Thymus (tissue), 11 donors: ENCODE measurements at regions not wholly inside any gene's neighbourhood (a gene's known extent, or its start where the extent isn't known, plus 50 kb on each side); places are given as distances from the start of the nearest gene placed in this dataset.

Source experiments
- DNase-seq, 9 donors: peaks; one replicate each; pipeline ENCODE4 v3.0.0-alpha.2; 2013; ENCODE audit warnings: low spot score in 9 of 9, low read depth in 6 of 9, missing footprints in 1 of 9
- H3K27ac ChIP-seq, 2 donors: one replicate each; pipeline ENCODE4 v1.5.1; 2013; ENCODE audit warnings: control low read depth in 1 of 2, low read depth in 1 of 2, low read length in 1 of 2, mild to moderate bottlenecking in 1 of 2, moderate library complexity in 1 of 2
- H3K27me3 ChIP-seq, 2 donors: one replicate each; pipeline ENCODE4 v1.5.1; 2013; ENCODE audit warnings: low read length in 1 of 2; ENCODE audit not compliant: control insufficient read depth in 2 of 2, insufficient read depth in 1 of 2
- H3K36me3 ChIP-seq, 2 donors: one replicate each; pipeline ENCODE4 v1.5.1; 2013; ENCODE audit warnings: low read length in 1 of 2, mild to moderate bottlenecking in 1 of 2, moderate library complexity in 1 of 2; ENCODE audit not compliant: control insufficient read depth in 2 of 2, insufficient read depth in 2 of 2
- H3K4me1 ChIP-seq, 2 donors: one replicate each; pipeline ENCODE4 v1.5.1; 2013; ENCODE audit warnings: low read length in 2 of 2; ENCODE audit not compliant: control insufficient read depth in 2 of 2, insufficient read depth in 2 of 2
- H3K4me3 ChIP-seq, 2 donors: one replicate each; pipeline ENCODE4 v1.5.1; 2013; ENCODE audit warnings: low read length in 2 of 2, control low read depth in 1 of 2, mild to moderate bottlenecking in 1 of 2
- H3K9me3 ChIP-seq, 2 donors: one replicate each; pipeline ENCODE4 v1.5.1; 2013; ENCODE audit warnings: low read length in 1 of 2, mild to moderate bottlenecking in 1 of 2; ENCODE audit not compliant: control insufficient read depth in 2 of 2, insufficient read depth in 1 of 2
- WGBS: extraction: QIAGEN DNeasy Blood & Tissue Kit; methylation state at CpG from one replicate; pipeline ENCODE4 v1.1.7; 2013; 5-methylcytosine and 5-hydroxymethylcytosine counted together
- donor health status: healthy.

DNA sequence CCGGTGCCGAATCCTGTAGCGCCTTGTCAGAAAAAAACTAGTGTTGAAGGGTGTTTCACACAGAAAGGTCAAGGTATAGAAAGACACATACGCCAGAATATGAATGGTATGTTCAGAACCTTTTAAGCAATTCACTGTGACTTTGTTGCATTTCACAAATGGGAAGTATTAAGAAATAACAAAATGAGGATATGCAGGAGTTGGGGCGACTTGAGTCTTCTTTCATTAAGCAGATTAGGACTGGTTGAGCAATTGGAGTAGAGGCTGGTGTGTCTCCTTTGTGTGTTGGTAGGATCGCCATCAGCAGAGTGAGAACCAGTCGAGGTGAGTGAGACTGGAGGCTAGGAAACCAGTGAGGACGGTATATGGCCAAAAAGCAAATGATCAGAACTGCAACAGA is 1454.5 kb upstream of the TENM3 start:
- no peak for DNase-seq
- no peak overlapping the region for H3K4me3 ChIP-seq
- H3K27ac ChIP-seq: no peak overlapping the region
- no peaks in the 10 kb centered on the region for H3K9me3 ChIP-seq
- no peaks in the 10 kb centered on the region for H3K36me3 ChIP-seq
- H3K27me3 ChIP-seq: no peaks in the 10 kb centered on the region
- no peaks in the 10 kb centered on the region for H3K4me1 ChIP-seq
- WGBS: 95% methylated on average over 8 of the region's 8 CpGs

GRCh38 chr4:180789929-180790328 is 1453.3 kb upstream of the TENM3 start:
- WGBS: 95% methylated on average over 6 of the region's 6 CpGs
- DNase-seq: no peak
- H3K27ac ChIP-seq: no peak overlapping the region
- H3K9me3 ChIP-seq: no peaks in the 10 kb centered on the region
- no peaks in the 10 kb centered on the region for H3K4me1 ChIP-seq
- H3K36me3 ChIP-seq: no peaks in the 10 kb centered on the region
- H3K27me3 ChIP-seq: no peaks in the 10 kb centered on the region
- H3K4me3 ChIP-seq: no peak overlapping the region

DNA sequence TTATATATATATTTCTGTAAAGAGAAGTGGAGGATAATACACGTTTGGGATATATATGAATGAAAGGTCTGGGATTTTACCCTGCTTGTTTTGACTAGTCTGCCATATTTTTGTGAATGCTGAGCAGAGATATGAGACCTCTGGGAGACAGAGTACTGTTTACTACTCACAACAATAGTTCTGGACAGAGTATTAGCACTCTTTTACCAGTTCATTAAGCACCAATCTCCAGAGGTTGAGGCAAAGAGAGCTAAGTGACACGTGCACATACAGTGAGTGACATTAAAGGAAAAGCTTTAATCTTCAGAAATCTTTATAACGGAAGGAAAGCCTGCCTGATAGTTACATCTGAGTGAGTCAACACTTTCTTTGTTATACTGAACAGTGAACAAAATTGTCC is 1452.7 kb upstream of the TENM3 start:
- no peaks in the 10 kb centered on the region for H3K4me1 ChIP-seq
- no peak for DNase-seq
- no peaks in the 10 kb centered on the region for H3K9me3 ChIP-seq
- no peaks in the 10 kb centered on the region for H3K36me3 ChIP-seq
- 79% methylated on average over 3 of the region's 3 CpGs for WGBS
- H3K4me3 ChIP-seq: no peak overlapping the region
- no peaks in the 10 kb centered on the region for H3K27me3 ChIP-seq
- H3K27ac ChIP-seq: no peak overlapping the region

- Histone ChIP-seq H3K27me3 (no peaks in the 10 kb centered on the region), H3K9me3 (no peaks in the 10 kb centered on the region), H3K4me3 (no peak overlapping the region), H3K36me3 (no peaks in the 10 kb centered on the region), H3K4me1 (no peaks in the 10 kb centered on the region), H3K27ac (no peak overlapping the region)
- DNase-seq: no peak
These were observed 1450.7 kb upstream of the TENM3 start for GRCh38 chr4:180792541-180792940.

GRCh38 chr4:180794333-180794732 is 1448.9 kb upstream of the TENM3 start:
- 88% methylated on average over 2 of the region's 2 CpGs for WGBS
- H3K27ac ChIP-seq: no peak overlapping the region
- no peak overlapping the region for H3K4me3 ChIP-seq
- H3K4me1 ChIP-seq: no peaks in the 10 kb centered on the region
- no peak for DNase-seq
- H3K9me3 ChIP-seq: no peaks in the 10 kb centered on the region
- no peaks in the 10 kb centered on the region for H3K36me3 ChIP-seq
- H3K27me3 ChIP-seq: no peaks in the 10 kb centered on the region

DNA sequence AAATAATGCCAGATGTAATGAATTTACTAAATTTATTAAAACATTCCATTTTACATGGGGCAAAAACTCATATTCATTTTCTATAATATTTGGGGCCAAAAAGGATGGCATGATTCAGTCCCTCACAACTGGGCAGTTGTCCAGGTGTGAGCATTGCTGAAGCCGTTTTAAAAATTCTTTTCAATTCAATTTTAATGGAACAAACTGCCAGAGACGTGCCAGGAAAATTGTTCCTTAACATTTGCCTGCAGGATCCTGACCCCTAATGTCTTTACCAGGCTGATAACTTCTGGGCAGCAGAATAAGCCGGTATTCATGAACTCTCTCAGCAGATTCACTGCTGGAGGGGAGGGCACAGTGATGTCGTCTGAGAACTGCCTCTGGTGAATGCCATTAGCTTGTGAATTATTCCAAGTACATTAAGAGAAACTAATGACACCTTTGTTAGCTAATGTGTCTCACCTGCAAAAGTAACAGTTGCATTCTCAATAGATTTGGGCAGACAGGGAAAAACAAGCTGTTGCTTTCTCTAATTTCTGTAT is 1445.1 kb upstream of the TENM3 start:
- Histone ChIP-seq H3K9me3 (no peaks in the 10 kb centered on the region), H3K27ac (no peak overlapping the region), H3K27me3 (no peaks in the 10 kb centered on the region), H3K36me3 (no peaks in the 10 kb centered on the region), H3K4me1 (no peaks in the 10 kb centered on the region), H3K4me3 (no peak overlapping the region)
- 81% methylated on average over 4 of the region's 4 CpGs for WGBS
- no peak for DNase-seq

DNA sequence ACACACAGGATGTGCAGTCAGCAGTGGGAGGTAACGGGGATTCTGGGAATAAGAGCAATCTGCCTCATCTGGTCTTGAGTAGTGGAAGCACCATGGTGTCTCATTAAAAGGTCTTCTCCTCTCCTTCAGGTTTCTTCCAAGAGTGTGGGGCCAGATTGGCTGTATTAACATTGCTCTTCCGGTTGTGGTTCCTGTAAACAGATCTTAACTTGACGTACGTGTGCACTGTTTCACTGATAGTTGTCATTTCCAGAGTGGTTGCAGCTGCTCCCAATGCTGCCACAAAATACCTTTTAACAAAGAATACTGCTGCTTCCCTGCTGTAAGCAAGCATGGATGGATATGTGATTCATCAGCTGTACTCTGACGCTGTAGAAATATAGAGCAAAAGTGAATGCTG is 1443.4 kb upstream of the TENM3 start:
- H3K4me1 ChIP-seq: no peaks in the 10 kb centered on the region
- H3K9me3 ChIP-seq: no peaks in the 10 kb centered on the region
- H3K4me3 ChIP-seq: no peak overlapping the region
- H3K36me3 ChIP-seq: no peaks in the 10 kb centered on the region
- DNase-seq: no peak
- H3K27ac ChIP-seq: no peak overlapping the region
- no peaks in the 10 kb centered on the region for H3K27me3 ChIP-seq
- WGBS: 82% methylated on average over 5 of the region's 5 CpGs

DNA sequence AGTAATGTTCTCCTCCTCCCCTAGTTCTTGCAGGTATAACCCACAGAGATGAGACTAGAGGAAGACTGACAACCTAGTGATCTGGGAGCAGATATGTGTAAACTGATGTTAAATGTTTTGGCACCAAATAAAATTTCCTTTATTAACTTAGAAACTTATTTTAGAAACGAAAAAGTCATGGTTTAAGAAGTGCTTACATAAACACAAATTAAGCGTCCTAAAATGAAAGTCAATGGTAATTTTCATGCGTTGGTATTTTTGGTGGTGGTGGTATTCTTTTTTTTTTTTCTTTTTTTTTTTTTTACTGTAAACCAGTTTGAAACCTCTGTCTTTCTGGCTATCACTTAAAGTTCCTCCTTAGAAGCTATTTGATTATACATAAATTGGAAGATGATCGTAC is 1438.1 kb upstream of the TENM3 start:
- no peak overlapping the region for H3K4me3 ChIP-seq
- no peaks in the 10 kb centered on the region for H3K36me3 ChIP-seq
- 95% methylated on average over 4 of the region's 4 CpGs for WGBS
- H3K9me3 ChIP-seq: no peaks in the 10 kb centered on the region
- H3K27me3 ChIP-seq: no peaks in the 10 kb centered on the region
- H3K27ac ChIP-seq: no peak overlapping the region
- DNase-seq: no peak
- no peaks in the 10 kb centered on the region for H3K4me1 ChIP-seq

GRCh38 chr4:180808862-180809261 is 1434.3 kb upstream of the TENM3 start:
- H3K4me3 ChIP-seq: no peak overlapping the region
- WGBS: 94% methylated on average over 2 of the region's 2 CpGs
- DNase-seq: no peak
- H3K4me1 ChIP-seq: no peaks in the 10 kb centered on the region
- H3K27me3 ChIP-seq: no peaks in the 10 kb centered on the region
- no peaks in the 10 kb centered on the region for H3K9me3 ChIP-seq
- H3K36me3 ChIP-seq: no peaks in the 10 kb centered on the region
- no peak overlapping the region for H3K27ac ChIP-seq

DNA sequence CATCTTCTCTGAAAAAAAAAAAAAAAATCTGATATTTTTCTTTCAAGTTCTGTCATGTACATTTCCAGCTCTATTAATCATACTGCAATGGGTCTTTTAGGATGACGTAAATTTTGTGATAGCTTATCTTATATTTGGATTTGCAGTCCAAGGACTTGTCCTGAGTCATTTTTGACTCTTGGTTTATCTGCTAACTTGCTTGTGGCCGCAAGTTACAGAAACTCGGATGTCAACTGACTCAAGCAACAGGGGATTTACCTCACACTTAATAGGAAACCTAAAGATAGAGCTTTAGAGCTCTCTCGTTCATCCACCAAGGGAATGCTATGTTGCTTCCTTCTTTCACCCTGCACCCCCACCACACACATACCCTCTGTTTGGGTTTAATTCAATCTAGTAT is 1433.8 kb upstream of the TENM3 start:
- H3K4me3 ChIP-seq: no peak overlapping the region
- WGBS: 93% methylated on average over 4 of the region's 4 CpGs

More for the DNA sequence above, 1433.8 kb upstream of the TENM3 start:
- DNase-seq: no peak
- H3K27me3 ChIP-seq: no peaks in the 10 kb centered on the region
- H3K4me1 ChIP-seq: no peaks in the 10 kb centered on the region
- no peaks in the 10 kb centered on the region for H3K36me3 ChIP-seq
- no peak overlapping the region for H3K27ac ChIP-seq
- no peaks in the 10 kb centered on the region for H3K9me3 ChIP-seq
